Left renal cortex interstitium (tissue), 4 donors: ENCODE measurements at regions not wholly inside any gene's neighbourhood (a gene's known extent, or its start where the extent isn't known, plus 50 kb on each side); places are given as distances from the start of the nearest gene placed in this dataset.

Source experiments
- DNase-seq, 4 donors: peaks; one replicate each; pipeline ENCODE4 v3.0.0-alpha.2; 2013; ENCODE audit warnings: low read depth in 4 of 4, low spot score in 2 of 4, missing footprints in 1 of 4

DNA sequence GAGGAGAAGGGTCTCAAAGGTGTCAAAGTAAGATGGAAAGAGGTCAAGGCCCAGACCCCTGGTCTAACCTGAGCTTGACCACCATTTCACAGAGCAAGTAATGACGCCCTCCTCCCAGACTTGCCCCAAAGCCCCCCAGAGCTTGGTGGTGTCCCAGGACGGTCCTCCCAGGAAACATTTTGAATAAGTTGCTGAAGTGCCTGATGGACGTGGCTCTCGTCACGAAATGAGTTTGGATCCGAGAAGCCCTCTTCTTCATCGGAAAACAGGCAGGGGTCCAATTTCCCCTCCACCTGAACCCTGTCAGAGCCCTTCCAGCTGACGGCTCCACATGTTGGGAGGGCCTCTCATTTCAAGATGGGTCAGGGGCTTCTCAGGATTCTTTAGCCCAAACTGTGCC is 54.5 kb upstream of the TPM4 start:
- no peak for DNase-seq

DNA sequence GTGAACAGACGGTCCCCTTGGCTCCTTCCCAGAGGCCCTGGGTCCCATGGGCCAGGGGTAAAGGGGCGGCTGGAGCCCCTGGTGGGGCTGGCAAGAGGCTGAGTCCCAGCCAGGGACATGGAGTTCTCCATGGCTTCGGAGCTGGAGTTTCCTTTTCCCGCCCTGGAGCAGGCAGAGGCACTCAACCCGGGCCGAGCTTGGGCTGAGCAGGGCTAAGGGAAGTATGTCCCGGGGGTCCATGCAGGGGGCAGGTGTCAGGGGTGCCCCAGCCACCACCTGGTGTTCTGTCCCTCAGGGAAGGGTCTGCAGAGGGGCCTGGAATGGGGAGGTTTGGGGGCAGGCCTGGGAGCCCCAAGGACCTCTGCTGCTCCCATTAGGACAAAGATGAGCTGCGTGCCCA is 54.0 kb upstream of the TPM4 start:
- no peak for DNase-seq

DNA sequence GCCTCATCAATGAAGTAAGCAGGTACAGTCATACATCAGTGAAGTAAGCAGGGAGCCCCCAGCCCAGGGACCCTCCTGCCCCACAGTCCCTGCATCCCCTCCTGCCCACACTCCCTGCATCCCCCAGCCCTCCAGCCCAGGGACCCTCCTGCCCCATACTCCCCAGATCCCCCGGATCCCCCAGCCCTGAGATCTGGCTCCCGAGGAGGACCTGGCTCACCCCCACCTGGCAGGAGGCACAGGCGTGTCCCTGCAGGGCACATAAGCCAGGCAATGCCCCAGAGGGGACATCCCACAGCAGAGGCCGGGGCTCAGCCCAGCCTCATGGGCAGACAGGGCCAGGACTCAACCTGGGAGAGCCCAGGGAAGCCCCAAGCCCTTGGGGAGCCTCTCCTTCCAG is 53.6 kb upstream of the TPM4 start:
- no peak for DNase-seq

DNA sequence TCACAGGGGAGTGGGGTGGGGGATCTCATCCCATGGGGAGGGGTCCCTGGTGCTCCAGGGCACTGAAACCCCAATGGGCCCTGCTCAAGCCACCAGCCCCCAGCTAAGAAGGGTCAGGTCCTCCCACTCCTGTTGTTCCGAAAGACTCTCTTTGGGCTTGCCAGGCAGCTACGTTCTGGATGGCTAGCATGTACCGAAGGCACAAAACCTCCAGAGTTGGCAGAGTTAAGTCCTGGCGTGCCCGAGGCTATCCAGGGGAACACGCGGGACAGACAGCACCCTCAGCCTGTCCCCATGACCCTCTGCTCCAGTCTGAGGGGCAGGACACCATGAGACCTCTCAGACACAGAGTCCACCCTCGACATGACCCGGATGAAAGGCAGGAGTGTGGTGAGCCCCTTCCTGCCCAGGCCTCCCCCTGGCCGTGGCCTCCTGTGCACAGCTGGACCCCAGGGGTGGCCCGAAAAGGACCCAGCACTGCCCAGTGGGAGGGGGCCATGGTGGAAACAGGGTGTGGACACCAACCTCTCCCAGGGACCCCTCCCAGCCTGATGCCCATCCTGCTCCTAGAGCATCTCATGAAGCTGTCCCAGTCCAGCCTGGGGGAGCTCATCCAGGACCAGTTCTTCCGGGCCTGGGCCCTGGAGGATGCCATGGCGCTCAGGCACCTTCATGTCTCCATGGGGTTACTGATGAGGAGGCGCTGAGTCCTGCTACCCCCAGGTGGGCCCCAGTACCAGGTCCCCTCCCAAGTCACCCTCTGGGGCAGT is 53.0 kb upstream of the TPM4 start:
- DNase-seq: no peak

DNA sequence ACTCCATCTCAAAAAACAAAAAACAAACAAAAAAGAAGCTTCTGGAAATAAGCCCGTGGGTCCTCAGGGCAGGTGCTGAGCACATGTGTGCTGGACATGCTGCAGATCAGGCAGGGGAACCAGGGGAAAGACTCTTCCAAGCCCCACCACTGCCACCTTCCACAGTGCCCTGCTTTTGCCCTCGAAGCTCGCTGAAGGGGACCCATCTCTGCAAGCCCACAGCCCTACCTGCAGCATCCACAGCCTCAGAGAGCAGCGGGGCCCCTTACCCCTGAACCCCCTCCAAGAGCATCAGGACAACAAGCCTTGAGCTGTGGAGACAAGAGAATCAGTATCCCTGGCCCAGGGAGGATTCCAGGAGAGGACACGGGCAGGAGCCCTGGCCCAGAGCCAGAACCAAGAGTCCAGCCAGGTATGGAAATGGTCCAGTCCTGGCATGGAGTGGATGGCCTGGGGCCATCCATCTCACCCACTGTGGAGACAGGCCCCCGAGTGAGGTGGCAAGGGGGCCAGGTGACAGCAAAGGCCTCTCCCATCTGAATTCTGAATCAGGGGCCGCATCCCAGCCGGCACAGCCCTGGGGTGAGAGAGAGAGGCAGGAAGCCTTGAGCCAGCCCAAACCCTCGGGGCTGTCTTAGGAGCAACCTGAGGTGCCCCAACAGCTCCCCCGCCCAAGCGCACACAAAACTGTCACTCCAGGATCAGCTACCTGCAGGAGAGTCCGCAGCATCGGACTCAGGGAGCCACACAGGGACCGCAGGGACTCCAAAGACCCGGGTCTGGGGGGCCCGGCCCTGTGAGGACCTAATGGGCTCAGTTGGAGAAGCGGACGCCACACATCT is 51.8 kb upstream of the TPM4 start:
- no peak for DNase-seq

DNA sequence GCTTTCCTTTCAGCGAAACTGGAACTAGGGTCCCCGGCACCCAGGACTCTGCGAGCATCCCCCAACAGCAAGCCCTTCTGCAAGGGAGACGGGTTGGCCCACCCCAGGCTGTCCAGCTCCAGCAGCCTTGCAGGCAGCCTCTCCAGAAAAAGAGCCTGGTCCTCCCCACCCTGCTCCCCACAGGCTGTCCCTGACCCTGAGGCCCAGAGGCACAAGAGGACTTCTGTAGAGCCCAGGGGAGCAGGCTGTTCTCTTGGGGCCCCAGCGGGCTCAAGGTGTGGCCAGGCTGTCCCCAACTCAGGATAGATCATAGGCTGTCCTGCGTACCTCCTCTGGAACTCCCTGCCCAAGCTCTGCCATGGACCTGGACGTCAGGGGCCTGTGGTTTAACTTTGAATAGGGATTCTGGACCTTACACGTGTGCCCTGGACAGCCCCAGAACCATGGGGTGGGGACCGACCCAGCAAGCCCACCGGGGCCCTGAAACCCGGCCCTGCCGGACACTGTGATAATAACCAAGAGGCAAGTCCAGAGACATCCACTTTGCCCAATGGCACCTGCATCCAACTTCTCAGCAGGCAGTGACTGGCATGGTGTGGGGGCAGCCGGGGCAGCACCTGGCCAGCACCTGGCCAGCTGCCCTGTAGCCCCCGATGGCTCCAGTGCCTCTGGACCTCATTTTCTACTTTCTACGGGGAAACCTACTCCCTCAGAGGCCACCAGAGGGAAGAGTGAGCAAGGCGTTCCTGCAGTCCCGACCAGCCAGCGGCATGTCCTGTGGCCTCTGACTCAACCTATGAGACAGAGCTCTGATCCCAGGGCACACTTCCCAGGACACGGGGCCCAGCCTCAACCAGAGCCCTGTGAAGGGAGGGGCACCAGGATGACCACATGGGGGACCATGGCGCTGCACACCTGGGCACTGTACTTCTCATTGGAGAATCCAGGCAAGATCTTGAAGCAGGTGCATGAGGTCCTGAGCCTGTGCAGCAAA is 50.9 kb upstream of the TPM4 start:
- DNase-seq: no peak

DNA sequence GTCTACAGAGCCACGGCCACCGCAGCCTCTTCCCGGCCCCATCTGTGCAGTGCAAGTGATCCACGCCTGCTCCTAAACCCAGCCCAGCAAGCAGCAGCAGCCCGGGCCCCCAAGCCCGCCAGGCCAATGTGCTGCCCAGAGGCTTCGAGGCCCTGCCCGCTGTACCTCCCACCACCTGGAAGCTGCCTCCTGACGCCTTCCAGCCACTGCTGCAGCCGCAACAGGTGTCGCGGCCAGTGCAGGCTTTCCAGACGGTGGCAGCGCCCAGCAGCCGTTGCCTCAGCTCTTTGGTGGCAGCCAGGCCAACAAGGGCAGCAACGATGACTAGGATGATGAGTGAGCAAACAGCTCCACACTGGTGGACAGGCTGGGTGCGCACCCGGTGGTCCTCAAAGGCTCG is 50.2 kb upstream of the TPM4 start:
- no peak for DNase-seq
